T-helper 1 cell (primary cell): ENCODE measurements at regions not wholly inside any gene's neighbourhood (a gene's known extent, or its start where the extent isn't known, plus 50 kb on each side); places are given as distances from the start of the nearest gene placed in this dataset.
"Not testable (repeated sequence)": the region's sequence is repeated elsewhere in the genome, so short reads cannot be mapped to it uniquely, and the experiment has no call there.

Source experiments
- DNase-seq, 5 donors: peaks; one replicate each; pipeline ENCODE4 v3.0.0-alpha.2; 2012 to 2020

DNA sequence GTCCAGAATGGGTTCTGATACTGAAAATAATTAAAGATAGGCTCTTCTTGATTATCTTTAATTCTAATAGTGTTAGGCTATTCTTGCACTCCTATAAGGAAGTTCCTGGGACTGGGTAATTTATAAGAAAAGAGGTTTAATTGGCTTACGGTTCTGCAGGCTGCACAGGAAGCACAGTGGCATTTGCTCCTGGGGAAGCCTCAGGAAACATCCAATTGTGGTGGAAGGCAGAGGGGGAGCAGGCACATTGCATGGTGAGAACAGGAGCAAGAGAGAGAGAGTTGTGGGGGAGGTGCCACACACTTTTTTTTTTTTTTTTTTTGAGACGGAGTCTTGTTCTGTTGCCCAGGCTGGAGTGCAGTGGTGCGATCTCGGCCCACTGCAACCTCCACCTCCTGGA lies 540.3 kb downstream of the RFPL4B start:
- DNase-seq = not testable (repeated sequence)

DNA sequence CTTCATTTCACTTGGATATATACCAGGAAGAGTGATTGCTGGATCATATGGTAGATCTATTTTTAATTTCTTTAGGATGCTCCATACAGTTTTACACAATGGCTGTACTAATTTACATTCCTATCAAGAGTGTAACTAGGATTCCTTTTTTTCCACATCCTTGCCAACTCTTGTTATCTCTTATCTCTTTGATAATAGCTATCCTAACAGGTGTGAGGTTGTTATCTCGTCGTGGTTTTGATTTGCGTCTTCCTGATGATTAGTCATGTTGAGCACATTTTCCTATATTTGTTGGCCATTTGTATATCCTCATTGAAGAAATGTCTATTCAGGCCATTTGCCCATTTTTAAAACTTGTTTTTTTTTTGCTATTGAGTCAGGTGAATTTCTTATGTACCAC lies 552.4 kb downstream of the RFPL4B start:
- no peak for DNase-seq

DNA sequence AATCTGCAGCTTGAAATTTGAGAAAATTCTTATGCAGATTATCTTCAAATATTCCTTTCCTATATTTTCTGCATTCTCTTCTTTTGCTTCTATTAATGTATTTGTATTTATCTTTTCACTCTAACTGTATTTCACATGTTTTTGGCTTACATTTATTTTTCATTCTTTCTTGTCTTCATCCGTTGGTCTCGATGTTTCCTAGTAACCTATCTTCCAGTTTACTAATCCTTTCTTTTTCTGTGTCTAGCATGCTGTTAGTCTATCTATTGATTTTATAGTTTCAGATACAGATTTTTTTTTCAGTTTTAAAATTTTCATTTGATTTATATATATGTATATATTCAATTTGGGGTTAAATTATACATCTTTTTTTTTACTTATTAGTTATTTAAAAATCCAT lies 556.2 kb downstream of the RFPL4B start:
- no peak for DNase-seq

DNA sequence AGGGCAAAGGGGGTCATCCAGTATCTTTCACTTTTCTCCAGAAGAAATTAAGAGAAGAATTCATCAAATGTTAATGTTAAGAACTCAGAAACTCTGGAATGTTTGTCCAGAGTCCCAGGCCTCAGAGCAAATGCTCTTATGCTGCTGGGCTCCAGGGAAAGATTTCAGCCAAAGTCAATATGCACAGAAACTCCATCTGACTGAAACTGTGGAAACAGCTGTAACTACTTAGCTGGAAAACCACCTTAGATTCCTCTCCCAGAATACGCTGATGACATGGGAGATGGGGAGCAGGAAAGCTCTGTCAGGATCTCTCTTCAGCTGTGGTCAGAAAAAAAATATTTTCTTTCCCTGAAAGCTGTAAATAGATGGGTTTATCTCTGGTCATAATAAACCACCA lies 559.6 kb downstream of the RFPL4B start:
- DNase-seq = no peak

DNA sequence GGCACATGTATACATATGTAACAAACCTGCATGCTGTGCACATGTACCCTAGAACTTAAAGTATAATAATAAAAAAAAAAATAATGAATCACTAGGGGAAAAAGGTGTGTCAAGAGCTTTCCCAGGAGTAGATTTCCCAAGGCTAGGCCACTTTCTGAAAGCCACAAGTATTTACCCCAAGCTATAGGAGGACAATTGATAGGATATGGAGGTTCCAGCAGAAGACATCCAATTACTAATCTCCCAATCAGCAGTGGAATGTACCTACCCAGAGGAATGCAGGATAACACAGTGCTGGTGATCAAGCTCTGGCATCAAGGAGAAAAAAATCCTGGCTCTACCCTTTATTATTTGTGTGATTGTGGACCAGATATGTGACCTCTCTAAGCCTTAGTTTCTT lies 562.7 kb downstream of the RFPL4B start:
- DNase-seq = no peak

DNA sequence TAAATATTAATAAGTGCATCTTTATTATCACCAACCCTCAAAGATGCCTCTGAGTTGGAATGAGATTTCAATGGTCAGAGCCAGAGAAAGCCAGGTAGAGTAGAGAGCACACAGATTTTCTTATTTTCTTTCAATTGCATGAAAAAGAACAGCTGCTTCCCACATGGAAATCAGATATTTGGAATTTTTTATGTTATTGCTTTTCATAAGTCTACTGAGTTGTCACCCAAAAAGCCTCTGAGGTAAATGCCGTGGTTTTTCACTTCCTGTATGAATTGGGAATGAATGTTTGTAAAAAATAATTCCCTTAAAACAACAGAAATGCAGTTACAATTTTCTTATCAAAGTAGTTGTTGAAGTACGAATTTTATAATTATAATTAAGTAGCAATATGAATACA lies 563.1 kb downstream of the RFPL4B start:
- no peak for DNase-seq

DNA sequence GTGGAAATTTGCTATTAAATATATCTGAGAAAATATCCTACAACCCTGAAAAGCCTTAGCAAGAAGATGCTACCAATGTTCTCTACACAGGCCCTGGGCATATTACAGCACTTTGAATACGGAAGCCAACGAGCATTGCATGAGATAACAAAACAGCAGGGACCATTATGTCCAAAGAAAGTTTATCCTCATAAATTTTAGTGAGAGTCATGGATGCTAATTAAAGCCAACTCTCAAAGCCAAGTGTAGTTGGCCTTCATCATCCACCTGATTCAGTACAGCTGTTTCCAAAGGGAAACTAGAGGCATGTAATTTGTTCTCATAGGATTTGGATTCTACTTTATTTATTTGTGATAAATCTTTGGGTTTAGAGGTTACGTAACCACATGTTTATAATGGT lies 564.8 kb downstream of the RFPL4B start:
- DNase-seq = no peak

DNA sequence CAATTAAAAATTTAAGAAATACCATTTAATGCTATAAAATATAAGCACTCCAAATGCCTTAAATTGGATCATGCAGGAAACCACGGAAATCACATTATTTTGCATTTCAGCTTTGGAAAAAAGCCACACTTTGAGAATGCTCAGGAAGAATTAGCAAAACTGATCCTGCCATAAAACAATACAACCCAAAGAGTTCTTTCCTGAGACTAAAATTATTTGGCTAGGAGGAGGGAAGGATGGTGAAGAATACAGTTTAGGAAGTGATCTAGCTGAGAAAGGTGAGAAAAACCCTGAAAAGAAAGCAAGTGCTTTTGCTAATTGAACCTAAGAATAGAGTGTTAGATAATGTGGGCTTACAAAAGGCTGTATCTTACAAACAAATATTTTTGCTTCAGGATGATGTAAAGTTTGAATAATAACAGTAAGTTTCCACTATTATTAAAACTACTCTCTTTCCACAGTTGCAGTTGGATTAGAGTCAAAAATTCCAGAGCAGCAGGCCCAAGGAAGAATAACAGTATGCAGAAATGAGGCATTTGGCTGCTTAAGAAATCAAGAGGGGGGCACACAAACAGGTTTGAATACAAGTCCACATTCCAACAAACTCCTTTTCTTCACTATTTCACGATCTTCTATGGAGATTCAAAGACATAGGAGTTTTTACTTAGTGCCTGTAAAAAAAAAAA lies 565.4 kb downstream of the RFPL4B start:
- DNase-seq = no peak

DNA sequence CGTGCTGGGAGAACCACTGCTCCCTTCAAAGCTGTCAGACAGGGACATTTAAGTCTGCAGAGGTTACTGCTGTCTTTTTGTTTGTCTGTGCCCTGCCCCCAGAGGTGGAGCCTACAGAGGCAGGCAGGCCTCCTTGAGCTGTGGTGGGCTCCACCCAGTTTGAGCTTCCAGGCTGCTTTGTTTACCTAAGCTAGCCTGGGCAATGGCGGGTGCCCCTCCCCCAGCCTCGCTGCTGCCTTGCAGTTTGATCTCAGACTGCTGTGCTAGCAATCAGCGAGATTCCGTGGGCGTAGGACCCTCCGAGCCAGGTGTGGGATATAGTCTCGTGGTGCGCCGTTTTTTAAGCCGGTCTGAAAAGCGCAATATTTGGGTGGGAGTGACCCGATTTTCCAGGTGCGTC lies 572.6 kb downstream of the RFPL4B start:
- DNase-seq = not testable (repeated sequence)

DNA sequence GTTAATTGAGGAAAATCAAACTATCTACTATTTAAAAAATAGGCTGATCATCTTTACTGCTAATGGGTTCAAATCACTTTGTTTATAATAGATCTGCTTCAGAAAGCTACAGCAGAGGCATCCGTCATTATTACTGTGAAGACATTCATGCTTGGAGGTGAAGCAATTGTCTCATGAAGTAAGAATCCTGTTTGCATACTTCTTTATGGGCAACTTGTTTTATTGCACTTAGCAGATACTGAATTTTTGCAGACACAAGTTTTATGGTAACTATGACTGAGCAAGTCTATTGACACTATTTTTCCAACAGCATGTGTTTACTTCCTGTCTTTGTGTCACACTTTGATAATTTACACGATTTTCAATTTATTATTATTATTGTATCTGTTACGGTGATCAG lies 573.9 kb downstream of the RFPL4B start:
- no peak for DNase-seq

DNA sequence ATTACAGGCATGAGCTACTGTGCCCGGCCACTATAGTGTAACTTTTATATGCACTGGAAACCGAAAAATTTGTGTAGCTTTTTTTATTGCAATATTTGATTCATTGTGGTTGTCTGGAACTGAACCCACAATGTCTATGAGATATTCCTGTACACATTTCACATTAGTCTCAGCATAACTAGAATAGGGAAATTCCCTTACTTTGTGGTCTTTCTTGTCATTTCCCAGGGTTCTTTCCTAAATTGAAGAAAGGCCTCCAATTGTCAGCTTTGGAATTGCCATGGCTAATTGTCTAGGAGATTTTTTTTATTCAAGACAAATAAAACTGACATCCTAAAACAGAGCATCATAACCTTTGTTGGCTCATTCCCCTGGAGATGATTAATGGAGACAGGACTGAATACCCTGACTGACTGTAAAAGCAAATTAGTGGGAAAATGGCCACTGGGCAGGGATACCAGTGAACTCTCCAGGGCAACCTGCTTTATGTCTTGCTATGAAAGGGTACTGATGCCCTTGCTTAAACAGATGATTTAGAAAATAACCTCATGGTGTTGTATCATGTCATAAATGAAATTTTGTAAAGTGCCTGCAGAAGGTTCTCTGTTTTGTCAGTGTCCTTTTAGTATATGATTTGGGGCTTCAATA lies 576.9 kb downstream of the RFPL4B start:
- DNase-seq = no peak

DNA sequence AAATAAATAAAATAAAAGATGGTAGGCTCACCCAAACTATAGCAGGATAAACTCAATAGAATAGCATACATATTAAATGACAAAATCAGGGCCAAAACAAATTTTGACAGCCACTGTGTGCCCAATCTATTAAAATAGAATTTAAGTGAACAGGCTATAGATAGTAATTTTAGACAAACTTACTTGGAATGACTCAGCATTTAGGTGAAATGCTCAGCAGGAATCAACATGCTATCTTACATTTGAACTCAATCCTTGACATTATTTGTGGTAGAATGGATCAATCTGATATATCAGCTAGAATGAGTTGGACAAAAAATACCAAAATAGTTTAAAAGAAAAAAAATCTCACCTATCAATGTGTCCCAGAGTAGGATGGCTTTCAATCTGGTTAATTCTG lies 578.6 kb downstream of the RFPL4B start:
- DNase-seq = no peak

DNA sequence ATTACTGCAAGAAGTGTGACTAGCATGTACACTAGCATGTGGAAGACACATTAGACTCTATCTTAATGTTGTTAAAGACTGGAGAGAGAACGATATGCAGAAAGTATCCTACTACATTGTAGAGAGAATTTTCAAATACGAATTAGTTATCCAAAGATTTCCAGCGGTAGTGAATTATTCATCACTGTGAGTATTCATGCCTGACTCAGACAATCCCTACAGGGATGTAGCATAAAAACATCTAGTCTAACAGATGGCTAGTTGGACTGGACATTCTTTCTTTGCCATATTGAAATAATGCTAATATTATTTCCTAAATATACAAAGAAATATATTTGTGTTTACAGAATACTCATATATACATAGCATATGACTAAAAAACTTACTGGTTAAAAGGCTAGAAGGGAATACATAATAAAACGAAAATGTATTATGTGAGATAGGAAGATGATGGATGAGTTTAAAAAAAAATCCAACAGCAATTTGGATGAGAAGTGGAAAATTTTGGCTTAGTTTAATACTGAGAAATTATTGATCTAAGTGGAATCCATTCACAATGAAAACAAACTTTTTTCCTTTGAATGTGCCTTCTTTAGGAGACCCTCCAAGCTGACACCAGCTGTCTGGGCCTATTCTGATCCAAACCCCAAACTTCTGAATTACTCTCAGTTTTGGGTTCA lies 580.7 kb downstream of the RFPL4B start:
- DNase-seq = no peak

DNA sequence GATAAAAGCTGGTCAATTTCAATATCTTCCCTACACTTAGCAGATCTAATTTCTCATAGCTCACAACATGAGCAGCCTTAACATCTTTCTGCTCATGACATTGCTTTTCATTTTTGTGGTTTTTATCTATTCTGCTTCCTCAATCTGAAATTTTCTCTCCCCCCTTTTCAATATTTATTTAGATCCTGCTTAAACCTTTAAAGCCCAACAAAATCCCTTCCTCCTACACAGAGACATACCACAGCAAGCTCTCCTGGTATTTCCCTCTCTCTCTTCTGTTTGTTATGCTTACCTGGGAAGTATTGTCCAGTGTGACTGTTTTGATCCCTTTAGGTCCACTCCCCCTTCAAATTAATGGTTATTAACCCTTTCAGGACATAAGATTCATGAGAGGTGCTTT lies 582.5 kb downstream of the RFPL4B start:
- no peak for DNase-seq

DNA sequence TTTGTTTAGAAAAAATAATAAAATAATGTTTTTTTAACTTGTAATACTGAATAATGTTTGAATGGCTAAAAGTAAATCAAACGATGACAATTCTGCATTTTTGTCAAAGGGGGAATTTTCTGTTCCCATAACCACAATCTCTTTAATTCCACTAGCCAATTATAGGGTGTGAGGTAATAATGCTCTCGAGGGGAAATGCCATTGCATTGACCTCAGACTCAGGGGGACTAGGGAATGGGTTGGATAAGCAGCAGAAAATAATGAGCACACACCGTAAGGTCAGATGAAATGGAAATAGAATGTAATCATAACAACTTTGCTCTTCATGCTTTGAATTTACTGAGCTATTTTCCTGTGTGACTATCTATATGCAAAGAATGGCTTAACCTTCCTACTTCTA lies 584.7 kb downstream of the RFPL4B start:
- DNase-seq = no peak

DNA sequence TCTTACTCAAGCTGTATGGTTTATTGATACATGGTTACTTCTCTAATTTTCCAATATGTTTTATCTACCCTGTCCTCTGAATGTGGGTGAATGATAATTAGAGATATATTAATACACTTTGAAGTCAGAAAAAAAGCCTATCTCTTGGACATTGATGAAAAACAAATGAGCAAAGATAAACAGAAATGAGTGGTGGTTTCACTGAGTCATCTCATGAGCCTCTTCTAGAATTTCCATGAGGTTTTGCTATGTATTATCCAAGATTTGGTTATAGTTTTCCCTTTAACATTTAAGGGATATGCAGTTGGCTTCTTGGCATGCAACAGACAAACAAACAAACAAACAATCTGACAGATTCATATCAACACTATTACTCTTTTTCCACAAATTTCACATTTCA lies 586.8 kb downstream of the RFPL4B start:
- DNase-seq = no peak

DNA sequence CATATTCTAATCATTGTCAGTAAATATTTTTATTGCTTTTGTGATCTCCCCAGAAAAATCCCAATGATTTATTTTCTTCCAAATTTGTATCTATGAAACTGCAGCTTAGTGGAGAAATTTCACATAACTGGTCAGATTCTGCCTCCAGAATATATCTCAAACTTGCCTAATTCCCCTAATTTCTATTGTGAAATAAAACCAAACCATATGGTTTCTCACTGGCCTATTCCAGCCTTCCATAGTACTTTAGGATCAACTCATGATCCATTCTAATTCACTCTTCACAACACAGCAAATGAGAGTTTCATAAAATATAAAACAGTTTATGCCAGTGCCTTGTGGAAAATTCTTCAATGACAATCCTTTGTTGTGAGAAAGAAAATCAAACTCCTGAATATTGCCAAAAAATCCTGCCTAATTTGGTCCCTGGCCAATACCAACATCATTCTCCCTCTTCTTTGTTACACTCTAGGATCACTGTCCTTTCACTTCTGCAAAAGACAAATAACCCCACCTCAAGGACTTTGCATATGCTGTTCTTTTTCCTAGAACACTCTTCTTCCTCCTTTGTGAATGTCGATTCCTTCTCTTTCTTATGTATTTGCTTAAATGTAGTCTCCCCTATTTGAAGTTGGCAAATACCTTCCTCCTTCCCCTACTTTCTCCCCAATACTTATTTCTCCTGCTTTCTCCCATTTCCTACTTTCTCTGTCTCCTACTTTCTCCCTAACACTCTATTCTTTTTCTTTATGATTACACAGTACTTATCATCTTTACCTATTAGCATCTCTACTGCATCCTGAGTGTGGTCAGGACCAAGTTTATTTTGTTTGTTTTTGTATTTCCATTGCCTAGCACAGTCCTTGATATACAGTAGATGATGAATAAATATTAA lies 587.5 kb downstream of the RFPL4B start:
- no peak for DNase-seq

DNA sequence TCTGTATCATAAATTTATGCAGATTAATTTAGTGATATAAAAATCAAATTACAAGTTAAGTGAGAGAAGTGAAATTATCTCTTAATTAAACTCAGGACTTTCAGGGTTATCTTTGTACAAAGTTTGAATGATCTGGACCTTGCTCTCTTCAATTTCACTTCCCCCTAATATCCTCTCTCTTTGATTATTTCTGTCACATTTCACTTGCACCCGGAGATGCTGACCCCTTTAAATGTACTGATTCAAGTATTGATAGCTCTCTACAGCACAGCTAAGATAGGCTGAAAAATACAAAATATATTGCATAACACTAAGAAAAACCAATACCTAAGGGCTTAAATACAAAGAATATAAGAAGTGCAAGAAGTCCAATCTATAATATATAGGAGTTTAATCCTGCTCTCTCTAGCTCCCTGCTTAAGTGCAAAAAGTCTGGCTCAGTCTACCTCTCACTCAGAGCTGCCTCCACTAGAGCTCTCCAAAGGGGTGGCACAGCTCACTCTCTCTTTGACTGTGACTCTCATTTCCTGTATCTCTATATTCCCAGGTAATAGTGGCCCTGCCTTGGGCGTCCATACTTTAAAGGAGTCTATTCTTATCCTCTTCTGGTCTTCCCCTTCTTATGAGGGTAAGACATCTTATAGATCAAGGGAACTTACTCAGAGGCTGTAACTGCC lies 588.4 kb downstream of the RFPL4B start:
- no peak for DNase-seq

DNA sequence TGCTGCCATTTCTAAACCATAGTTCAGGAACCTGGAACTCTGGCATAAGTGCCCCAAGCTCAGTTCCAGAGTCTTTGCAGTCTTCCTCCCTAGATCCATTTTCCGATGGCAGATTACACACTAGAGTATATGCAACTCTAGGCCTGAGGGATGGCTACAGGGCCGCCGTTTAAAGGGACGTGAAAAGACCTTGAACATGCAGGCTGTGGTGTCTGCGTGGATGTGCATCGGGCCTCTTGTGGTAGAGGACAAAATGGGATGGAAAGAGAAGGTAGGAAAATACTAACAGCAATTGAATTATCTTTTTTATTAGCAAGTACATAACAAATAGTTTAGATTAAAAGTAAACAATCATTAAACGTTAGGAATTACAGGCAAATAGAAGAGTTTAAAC lies 588.9 kb downstream of the RFPL4B start:
- no peak for DNase-seq

DNA sequence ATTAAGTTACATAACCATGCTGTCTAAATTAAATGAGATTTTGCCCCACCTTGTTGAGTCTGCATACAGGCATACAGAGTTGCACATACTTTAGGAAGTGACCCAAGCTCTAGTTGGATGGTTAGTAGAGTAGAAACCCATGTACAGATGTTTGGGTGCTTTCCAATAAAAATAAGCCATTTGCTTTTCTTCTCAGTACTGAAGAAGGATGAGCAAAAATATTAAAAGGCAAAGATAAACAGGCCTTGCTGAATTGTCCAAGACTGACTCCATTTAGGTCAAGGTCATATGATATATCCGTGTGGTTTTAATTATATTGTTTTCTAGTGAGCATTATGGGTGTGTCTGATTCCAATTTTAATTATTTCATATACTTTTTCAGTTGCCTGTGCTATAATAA lies 589.4 kb downstream of the RFPL4B start:
- DNase-seq = no peak

DNA sequence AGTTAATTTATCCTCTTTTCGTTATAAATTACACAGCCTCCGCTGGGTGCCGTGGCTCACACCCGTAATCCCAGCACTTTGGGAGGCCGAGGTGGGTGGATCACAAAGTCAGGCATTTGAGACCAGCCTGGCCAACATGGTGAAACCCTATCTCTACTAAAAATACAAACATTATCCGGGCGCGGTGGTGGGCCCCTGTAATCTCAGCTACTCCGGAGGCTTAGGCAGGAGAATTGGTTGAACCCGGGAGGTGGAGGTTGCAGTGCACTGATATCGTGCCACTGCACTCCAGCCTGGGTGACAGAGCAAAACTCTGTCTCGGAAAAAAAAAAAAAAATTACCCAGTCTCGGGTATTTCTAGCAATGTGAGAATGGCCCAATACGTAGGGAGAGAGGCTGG lies 590.6 kb downstream of the RFPL4B start:
- DNase-seq = not testable (repeated sequence)

DNA sequence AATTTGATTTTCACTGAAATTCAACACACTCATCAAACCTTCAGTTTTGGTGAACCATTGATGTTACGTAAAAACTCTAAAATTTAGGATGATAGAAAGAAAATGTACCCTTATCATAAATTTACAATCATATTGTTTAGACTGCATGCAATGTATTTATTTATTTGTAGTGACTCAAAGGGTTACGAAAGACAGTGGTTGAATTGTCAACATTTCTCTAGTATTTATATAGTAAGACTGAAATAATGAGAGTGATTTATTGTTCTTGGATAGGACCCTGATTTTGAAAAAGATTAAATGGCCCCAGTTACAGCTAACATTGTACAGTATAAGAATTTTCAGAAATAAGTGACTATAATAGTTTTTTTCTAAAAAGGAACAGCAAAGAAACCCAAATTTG lies 591.5 kb downstream of the RFPL4B start:
- no peak for DNase-seq

DNA sequence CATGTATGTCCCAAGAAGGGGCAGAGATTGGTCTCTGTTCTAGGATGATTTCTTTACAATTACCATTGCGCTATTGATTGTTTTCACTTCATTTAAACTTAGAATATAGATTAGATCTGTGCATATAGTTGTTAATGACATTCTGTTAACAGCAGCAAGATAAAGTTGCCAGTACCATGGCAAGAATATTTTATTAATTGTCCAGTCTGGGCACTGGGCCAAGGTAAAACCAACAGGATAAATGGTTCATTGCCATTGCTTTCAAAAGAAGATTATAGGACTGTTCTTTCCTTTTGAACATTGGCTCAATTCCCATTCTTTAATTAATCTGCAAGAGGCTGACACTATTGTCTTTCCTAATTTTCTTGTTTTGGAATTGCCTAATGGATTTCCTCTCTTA lies 592.4 kb downstream of the RFPL4B start:
- no peak for DNase-seq
